ENCODE measurements at regions not wholly inside any gene's neighbourhood (a gene's known extent, or its start where the extent isn't known, plus 50 kb on each side); places are given as distances from the start of the nearest gene placed in this dataset.
"Not testable (repeated sequence)": the region's sequence is repeated elsewhere in the genome, so short reads cannot be mapped to it uniquely, and the experiment has no call there.

GRCh38 chr2:176575237-176575744, 306.0 kb downstream of the MTX2 start:
- H3K4me1 ChIP-seq (ENCODE audit: insufficient read depth, low read length), result no peaks in the 10 kb centered on the region
- H3K9me3 ChIP-seq (ENCODE audit: insufficient read depth, low read depth, low read length), result no peaks in the 10 kb centered on the region
- WGBS, result 83% methylated on average over 6 of the region's 6 CpGs
- H3K27me3 ChIP-seq (ENCODE audit: insufficient read depth, low read length), result no peaks in the 10 kb centered on the region
- no peaks in the 10 kb centered on the region for H3K36me3 ChIP-seq (ENCODE audit: insufficient read depth, low read length)
- H3K9ac ChIP-seq (ENCODE audit: low read depth, low read length), result no peak overlapping the region
- H3K4me3 ChIP-seq (ENCODE audit: low read length), result no peak overlapping the region
- no peak overlapping the region for H3K27ac ChIP-seq (ENCODE audit: low read depth, low read length)

- no peaks in the 10 kb centered on the region for H3K27me3 ChIP-seq (ENCODE audit: insufficient read depth, low read length)
- H3K9ac ChIP-seq (ENCODE audit: low read depth, low read length), result no peak overlapping the region
- H3K4me3 ChIP-seq (ENCODE audit: low read length), result no peak overlapping the region
- H3K4me1 ChIP-seq (ENCODE audit: insufficient read depth, low read length), result no peaks in the 10 kb centered on the region
- H3K27ac ChIP-seq (ENCODE audit: low read depth, low read length), result no peak overlapping the region
- no peaks in the 10 kb centered on the region for H3K9me3 ChIP-seq (ENCODE audit: insufficient read depth, low read depth, low read length)
- WGBS, result 100% methylated on average over 1 of the region's 1 CpG
- H3K36me3 ChIP-seq (ENCODE audit: insufficient read depth, low read length), result no peaks in the 10 kb centered on the region
Measured at GRCh38 chr2:176577054-176577453, 307.8 kb downstream of the MTX2 start.

- not testable (repeated sequence) for H3K4me1 ChIP-seq (ENCODE audit: insufficient read depth, low read length); H3K9me3 ChIP-seq (ENCODE audit: insufficient read depth, low read depth, low read length); H3K27ac ChIP-seq (ENCODE audit: low read depth, low read length); H3K27me3 ChIP-seq (ENCODE audit: insufficient read depth, low read length); H3K9ac ChIP-seq (ENCODE audit: low read depth, low read length); H3K4me3 ChIP-seq (ENCODE audit: low read length); H3K36me3 ChIP-seq (ENCODE audit: insufficient read depth, low read length)
- WGBS, result 95% methylated on average over 2 of the region's 4 CpGs
Measured at GRCh38 chr2:176578292-176578691, 309.1 kb downstream of the MTX2 start.

- WGBS, result 92% methylated on average over 6 of the region's 6 CpGs
- no peaks in the 10 kb centered on the region for H3K27me3 ChIP-seq (ENCODE audit: insufficient read depth, low read length)
- no peak overlapping the region for H3K9ac ChIP-seq (ENCODE audit: low read depth, low read length)
- no peaks in the 10 kb centered on the region for H3K9me3 ChIP-seq (ENCODE audit: insufficient read depth, low read depth, low read length)
- no peak overlapping the region for H3K27ac ChIP-seq (ENCODE audit: low read depth, low read length)
- H3K4me3 ChIP-seq (ENCODE audit: low read length), result no peak overlapping the region
- H3K36me3 ChIP-seq (ENCODE audit: insufficient read depth, low read length), result no peaks in the 10 kb centered on the region
- peaks cover 9% of the 10 kb centered on the region; the same call in 1 of the 2 replicates for H3K4me1 ChIP-seq (ENCODE audit: insufficient read depth, low read length)
Measured at GRCh38 chr2:176579608-176580007, 310.4 kb downstream of the MTX2 start.

- no peaks in the 10 kb centered on the region for H3K9me3 ChIP-seq (ENCODE audit: insufficient read depth, low read depth, low read length)
- H3K36me3 ChIP-seq (ENCODE audit: insufficient read depth, low read length), result no peaks in the 10 kb centered on the region
- H3K9ac ChIP-seq (ENCODE audit: low read depth, low read length), result no peak overlapping the region
- peaks cover 9% of the 10 kb centered on the region; the same call in 1 of the 2 replicates for H3K4me1 ChIP-seq (ENCODE audit: insufficient read depth, low read length)
- no peak overlapping the region for H3K4me3 ChIP-seq (ENCODE audit: low read length)
- 94% methylated on average over 4 of the region's 4 CpGs for WGBS
- no peaks in the 10 kb centered on the region for H3K27me3 ChIP-seq (ENCODE audit: insufficient read depth, low read length)
- H3K27ac ChIP-seq (ENCODE audit: low read depth, low read length), result no peak overlapping the region
Measured at GRCh38 chr2:176581557-176582165, 312.4 kb downstream of the MTX2 start.

- H3K27ac ChIP-seq (ENCODE audit: low read depth, low read length), result no peak overlapping the region
- no peak overlapping the region for H3K4me3 ChIP-seq (ENCODE audit: low read length)
- H3K9ac ChIP-seq (ENCODE audit: low read depth, low read length), result no peak overlapping the region
- no peaks in the 10 kb centered on the region for H3K36me3 ChIP-seq (ENCODE audit: insufficient read depth, low read length)
- no peaks in the 10 kb centered on the region for H3K27me3 ChIP-seq (ENCODE audit: insufficient read depth, low read length)
- peaks cover 9% of the 10 kb centered on the region; the same call in 1 of the 2 replicates for H3K4me1 ChIP-seq (ENCODE audit: insufficient read depth, low read length)
- WGBS, result 76% methylated on average over 2 of the region's 2 CpGs
- H3K9me3 ChIP-seq (ENCODE audit: insufficient read depth, low read depth, low read length), result no peaks in the 10 kb centered on the region
Measured at GRCh38 chr2:176582176-176582575, 312.9 kb downstream of the MTX2 start.

GRCh38 chr2:176582990-176583481, 313.8 kb downstream of the MTX2 start:
- no peak overlapping the region for H3K4me3 ChIP-seq (ENCODE audit: low read length)
- H3K9ac ChIP-seq (ENCODE audit: low read depth, low read length), result no peak overlapping the region
- WGBS, result 50% methylated on average over 2 of the region's 2 CpGs
- H3K27ac ChIP-seq (ENCODE audit: low read depth, low read length), result no peak overlapping the region
- H3K9me3 ChIP-seq (ENCODE audit: insufficient read depth, low read depth, low read length), result no peaks in the 10 kb centered on the region
- peaks cover 9% of the 10 kb centered on the region; the same call in 1 of the 2 replicates for H3K4me1 ChIP-seq (ENCODE audit: insufficient read depth, low read length)
- H3K27me3 ChIP-seq (ENCODE audit: insufficient read depth, low read length), result no peaks in the 10 kb centered on the region
- no peaks in the 10 kb centered on the region for H3K36me3 ChIP-seq (ENCODE audit: insufficient read depth, low read length)

- no peak overlapping the region for H3K27ac ChIP-seq (ENCODE audit: low read depth, low read length)
- no peaks in the 10 kb centered on the region for H3K36me3 ChIP-seq (ENCODE audit: insufficient read depth, low read length)
- no peaks in the 10 kb centered on the region for H3K27me3 ChIP-seq (ENCODE audit: insufficient read depth, low read length)
- H3K4me3 ChIP-seq (ENCODE audit: low read length), result no peak overlapping the region
- WGBS, result 60% methylated on average over 6 of the region's 6 CpGs
- no peaks in the 10 kb centered on the region for H3K9me3 ChIP-seq (ENCODE audit: insufficient read depth, low read depth, low read length)
- no peak overlapping the region for H3K9ac ChIP-seq (ENCODE audit: low read depth, low read length)
- H3K4me1 ChIP-seq (ENCODE audit: insufficient read depth, low read length), result peaks cover 9% of the 10 kb centered on the region; the same call in 1 of the 2 replicates
Measured at GRCh38 chr2:176583607-176584006, 314.4 kb downstream of the MTX2 start.

- H3K4me3 ChIP-seq (ENCODE audit: low read length), result no peak overlapping the region
- no peaks in the 10 kb centered on the region for H3K9me3 ChIP-seq (ENCODE audit: insufficient read depth, low read depth, low read length)
- 76% methylated on average over 2 of the region's 3 CpGs for WGBS
- no peaks in the 10 kb centered on the region for H3K27me3 ChIP-seq (ENCODE audit: insufficient read depth, low read length)
- H3K36me3 ChIP-seq (ENCODE audit: insufficient read depth, low read length), result no peaks in the 10 kb centered on the region
- H3K27ac ChIP-seq (ENCODE audit: low read depth, low read length), result no peak overlapping the region
- H3K9ac ChIP-seq (ENCODE audit: low read depth, low read length), result no peak overlapping the region
- peaks cover 9% of the 10 kb centered on the region; the same call in 1 of the 2 replicates for H3K4me1 ChIP-seq (ENCODE audit: insufficient read depth, low read length)
Measured at GRCh38 chr2:176584333-176584732, 315.1 kb downstream of the MTX2 start.

GRCh38 chr2:176585291-176585690, 316.0 kb downstream of the MTX2 start:
- Histone ChIP-seq H3K9me3 (ENCODE audit: insufficient read depth, low read depth, low read length) (no peaks in the 10 kb centered on the region), H3K36me3 (ENCODE audit: insufficient read depth, low read length) (no peaks in the 10 kb centered on the region)

GRCh38 chr2:176585791-176586190, 316.5 kb downstream of the MTX2 start:
- H3K27me3 ChIP-seq (ENCODE audit: insufficient read depth, low read length), result no peaks in the 10 kb centered on the region
- no peak overlapping the region for H3K4me3 ChIP-seq (ENCODE audit: low read length)
- no peak overlapping the region for H3K9ac ChIP-seq (ENCODE audit: low read depth, low read length)
- no peaks in the 10 kb centered on the region for H3K9me3 ChIP-seq (ENCODE audit: insufficient read depth, low read depth, low read length)
- no peaks in the 10 kb centered on the region for H3K36me3 ChIP-seq (ENCODE audit: insufficient read depth, low read length)
- peaks cover 9% of the 10 kb centered on the region; the same call in 1 of the 2 replicates for H3K4me1 ChIP-seq (ENCODE audit: insufficient read depth, low read length)
- 71% methylated on average over 2 of the region's 2 CpGs for WGBS
- no peak overlapping the region for H3K27ac ChIP-seq (ENCODE audit: low read depth, low read length)

More at GRCh38 chr2:176585291-176585690, 316.0 kb downstream of the MTX2 start:
- H3K4me1 ChIP-seq (ENCODE audit: insufficient read depth, low read length), result peaks cover 9% of the 10 kb centered on the region; the same call in 1 of the 2 replicates
- 93% methylated on average over 1 of the region's 1 CpG for WGBS
- no peak overlapping the region for H3K27ac ChIP-seq (ENCODE audit: low read depth, low read length)
- H3K9ac ChIP-seq (ENCODE audit: low read depth, low read length), result no peak overlapping the region
- no peak overlapping the region for H3K4me3 ChIP-seq (ENCODE audit: low read length)
- no peaks in the 10 kb centered on the region for H3K27me3 ChIP-seq (ENCODE audit: insufficient read depth, low read length)

Measured in HUES64 (cell line).